K562 (cell line): ENCODE measurements at regions not wholly inside any gene's neighbourhood (a gene's known extent, or its start where the extent isn't known, plus 50 kb on each side); places are given as distances from the start of the nearest gene placed in this dataset.

Source experiments
- ATAC-seq: fragments of 200-7000 bp; cut with Tn5 transposase; 3 replicates; pipeline ENCODE4 v1.9.1; 2020; ENCODE audit warnings: moderate library complexity
- BruUV-seq: library from RNA; stranded (reverse); fragments of 400-500 nt; replicated peaks from 2 replicates; lab custom pipeline; 2021; lab: Mats Ljungman, UMichigan
- CTCF ChIA-PET: fragments of 300-600 bp; formaldehyde crosslinking; extraction: SDS; loops from one replicate; lab custom pipeline; 2021; ENCODE audit warnings: low intra/inter-chr PET ratio; lab: Yijun Ruan, JAX
- POLR2A ChIA-PET: fragments of 300-600, 350-650 bp; sonication (Branson Sonifier 250); formaldehyde crosslinking; extraction: SDS; loops from one replicate; lab custom pipeline; 2021; ENCODE audit warnings: antibody characterized with exemption, inconsistent platforms; lab: Yijun Ruan, JAX
- DNase-seq, 4 experiments: peaks; one replicate each; pipeline versions ENCODE4 v3.0.0 to v3.0.0-alpha.2; 2011 to 2018; ENCODE audit warnings: low spot score in 3 of 4, mixed read lengths in 3 of 4; ENCODE audit errors: extremely low read depth in 1 of 4
- FAIRE-seq: peaks from 2 replicates; lab custom pipeline; 2011; peaks lifted over from hg19 to GRCh38; lab: Jason Lieb, UNC
- H2AFZ ChIP-seq: 2 replicates; pipeline ENCODE4 v1.6.0; 2011; ENCODE audit warnings: low read depth, low read length, control low read depth, inconsistent platforms
- H3K27ac ChIP-seq: fragments of 200-600 bp; 3 replicates; pipeline ENCODE4 v1.8.0; 2011; ENCODE audit warnings: low read depth, mild to moderate bottlenecking, control low read depth, inconsistent platforms, low read length, moderate library complexity, mixed read lengths; ENCODE audit errors: extremely low read depth
- H3K27me3 ChIP-seq, 2 experiments: fragments of 300-600 bp in 1 of 2; 2 replicates in 1 of 2; 3 replicates in 1 of 2; pipeline versions ENCODE4 v1.6.0 to v1.8.0; 2011; ENCODE audit warnings: inconsistent platforms in 2 of 2, low read length in 2 of 2, mild to moderate bottlenecking in 1 of 2, mixed read lengths in 1 of 2, moderate library complexity in 1 of 2; ENCODE audit not compliant: control insufficient read depth in 2 of 2, insufficient read depth in 2 of 2
- H3K36me3 ChIP-seq: fragments of 300-600 bp; 3 replicates; pipeline ENCODE4 v1.8.0; 2011; ENCODE audit warnings: mild to moderate bottlenecking, low read length, inconsistent platforms; ENCODE audit not compliant: control insufficient read depth, insufficient read depth
- H3K4me1 ChIP-seq, 2 experiments: fragments of 200-600 bp in 1 of 2; replicated peaks in 1 of 2; 2 replicates in 1 of 2; 3 replicates in 1 of 2; pipeline versions ENCODE4 v1.5.1 to v1.8.0; 2011; ENCODE audit warnings: inconsistent platforms in 2 of 2, low read length in 2 of 2, mild to moderate bottlenecking in 1 of 2, mixed read lengths in 1 of 2, moderate library complexity in 1 of 2; ENCODE audit not compliant: control insufficient read depth in 2 of 2, insufficient read depth in 2 of 2
- H3K4me2 ChIP-seq: 2 replicates; pipeline ENCODE4 v1.6.1; 2011; ENCODE audit warnings: low read length, control low read depth, inconsistent platforms, mixed read lengths; ENCODE audit not compliant: insufficient read depth
- H3K4me3 ChIP-seq: fragments of 200-600 bp; sonication (generic), shearing (Covaris generic); 2 replicates; pipeline ENCODE4 v1.5.1; 2016; ENCODE audit warnings: control low read depth, inconsistent platforms
- H3K79me2 ChIP-seq: fragments of 200-600 bp; 3 replicates; pipeline ENCODE4 v1.8.0; 2011; ENCODE audit warnings: low read length, inconsistent platforms; ENCODE audit not compliant: control insufficient read depth, insufficient read depth
- H3K9ac ChIP-seq, 2 experiments: 2 replicates each; pipeline versions ENCODE4 v1.6.0 to v1.6.1; 2011; ENCODE audit warnings: low read depth in 2 of 2, low read length in 2 of 2, control low read depth in 1 of 2, inconsistent platforms in 1 of 2, mild to moderate bottlenecking in 1 of 2, mixed read lengths in 1 of 2; ENCODE audit not compliant: insufficient read depth in 1 of 2
- H3K9me1 ChIP-seq: one replicate; pipeline ENCODE4 v1.6.0; 2011; ENCODE audit warnings: inconsistent platforms, mild to moderate bottlenecking, low read length, moderate library complexity; ENCODE audit not compliant: control insufficient read depth, insufficient read depth
- H3K9me3 ChIP-seq: replicated peaks from 2 replicates; pipeline ENCODE4 v1.5.1; 2011; ENCODE audit warnings: low read depth, low read length, inconsistent platforms; ENCODE audit not compliant: control insufficient read depth, insufficient read depth
- H4K20me1 ChIP-seq: replicated peaks from 2 replicates; pipeline ENCODE4 v1.6.1; 2011; ENCODE audit warnings: low read length, inconsistent platforms, mixed read lengths; ENCODE audit not compliant: control insufficient read depth, insufficient read depth
- DEAF1 ChIP-seq: fragments of 450-650 bp; formaldehyde crosslinking; IDR thresholded peaks from 2 replicates; pipeline ENCODE4 v1.4.0; 2020; ENCODE audit warnings: mild to moderate bottlenecking, moderate library complexity
- ESRRB ChIP-seq: fragments of 250-450 bp; sonication (Bioruptor Pico); IDR thresholded peaks from 2 replicates; pipeline ENCODE4 v1.5.0; 2020; ENCODE audit warnings: mild to moderate bottlenecking, moderate library complexity, borderline replicate concordance
- HMBOX1 ChIP-seq: sonication (generic); IDR thresholded peaks from 2 replicates; pipeline ENCODE4 v1.6.1; 2016
- IRF1 ChIP-seq: sonication (generic); formaldehyde crosslinking; IDR thresholded peaks from 2 replicates; pipeline ENCODE4 v1.8.0; 2022; ENCODE audit warnings: missing genetic modification reagents, mild to moderate bottlenecking, borderline replicate concordance
- KDM4B ChIP-seq, 2 experiments: fragments of 450-650 bp in 1 of 2; sonication (generic) in 1 of 2; IDR thresholded peaks; 2 replicates each; pipeline ENCODE4 v1.6.1; 2016 to 2017; ENCODE audit warnings: borderline replicate concordance in 2 of 2, antibody characterized with exemption in 1 of 2, low read depth in 1 of 2, mild to moderate bottlenecking in 1 of 2
- NFYB ChIP-seq: IDR thresholded peaks from 2 replicates; pipeline ENCODE4 v1.6.1; 2011; ENCODE audit warnings: mild to moderate bottlenecking, moderate library complexity; ENCODE audit not compliant: insufficient read length; ENCODE audit errors: extremely low read depth
- POLR2A ChIP-seq: fragments of 450-650 bp; conservative IDR thresholded peaks from 2 replicates; pipeline ENCODE4 v1.6.1; 2016
- RBFOX2 ChIP-seq: fragments of 200-400 bp; formaldehyde crosslinking; IDR thresholded peaks from 2 replicates; pipeline ENCODE4 v1.6.1; 2017; ENCODE audit warnings: low read depth, mild to moderate bottlenecking, low read length, moderate library complexity
- SP1 ChIP-seq: sonication (generic); formaldehyde crosslinking; IDR thresholded peaks from 2 replicates; pipeline ENCODE4 v1.8.1; 2022; ENCODE audit warnings: mild to moderate bottlenecking, missing genetic modification reagents
- TCF3 ChIP-seq: sonication (generic); formaldehyde crosslinking; IDR thresholded peaks from 2 replicates; pipeline ENCODE4 v1.4.0; 2020; ENCODE audit warnings: mild to moderate bottlenecking, missing genetic modification reagents
- ZNF408 ChIP-seq: fragments of 250-450 bp; sonication (Bioruptor Pico); IDR thresholded peaks from 2 replicates; pipeline ENCODE4 v1.4.0; 2020; ENCODE audit warnings: low read depth, mild to moderate bottlenecking, moderate library complexity
- ZNF431 ChIP-seq: sonication (generic); formaldehyde crosslinking; IDR thresholded peaks from 2 replicates; pipeline ENCODE4 v1.8.0; 2022; ENCODE audit warnings: mild to moderate bottlenecking, missing genetic modification reagents
- ZNF512 ChIP-seq: IDR thresholded peaks from 2 replicates; pipeline ENCODE4 v1.6.1; 2016; ENCODE audit warnings: missing genetic modification characterization, missing compliant biosample characterization
- WGBS: fragments of 100-300 bp; shearing (Covaris generic); methylation state at CpG from one replicate; pipeline ENCODE4 v1.1.6; 2016; ENCODE audit warnings: low coverage, mixed read lengths; ENCODE audit not compliant: insufficient coverage; ENCODE audit errors: missing lambda C conversion rate; 5-methylcytosine and 5-hydroxymethylcytosine counted together
- in situ Hi-C: fragments of 300-500 bp; cut with MboI; formaldehyde crosslinking; loops from 4 replicates; pipeline ENCODE4 v1.15.0; 2018; ENCODE audit warnings: inconsistent platforms, mixed read lengths
- intact Hi-C: fragments of 100-400 bp; cut with micrococcal nuclease; formaldehyde crosslinking; loops from 2 replicates; pipeline ENCODE4 v1.14.2; 2022

- Histone ChIP-seq H4K20me1 (no peaks in the 10 kb centered on the region), H3K79me2 (no peaks in the 10 kb centered on the region), H3K4me2 (no peak overlapping the region), H3K4me1 (no peaks in the 10 kb centered on the region), H3K9ac (no peak overlapping the region), H3K9me1 (no peaks in the 10 kb centered on the region), H3K9me3 (no peaks in the 10 kb centered on the region), H3K4me3 (no peak overlapping the region), H3K27me3 (no peaks in the 10 kb centered on the region), H3K27ac (no peak overlapping the region), H2AFZ (no peak overlapping the region), H3K36me3 (no peaks in the 10 kb centered on the region)
- intact Hi-C loops: no loop called here
- POLR2A ChIA-PET: no interaction called here
- no TSS peak for BruUV-seq
- DNase-seq (no peak), ATAC-seq (no peak), FAIRE-seq (no peak)
- 0% methylated on average over 2 of the region's 2 CpGs for WGBS
- CTCF ChIA-PET: no interaction called here
- in situ Hi-C loops: no loop called here
- TF ChIP-seq ZNF431 (CRISPR knock-in tag): no peak
- no peak for TF ChIP-seq TCF3
- no peak for TF ChIP-seq HMBOX1
- no peak for TF ChIP-seq KDM4B (IDR thresholded peaks at IDR 0.05; ENCODE audit: borderline replicate concordance in 2 of 2, low read depth in 1 of 2)
- no peak for TF ChIP-seq ESRRB
Observed at GRCh38 chr3:102348904-102349303, 85.9 kb upstream of the ZPLD1 start.

GRCh38 chr3:102353148-102353547, 81.7 kb upstream of the ZPLD1 start:
- Histone ChIP-seq H3K9me1 (no peaks in the 10 kb centered on the region), H3K4me1 (no peaks in the 10 kb centered on the region), H3K4me3 (no peak overlapping the region), H3K9me3 (no peaks in the 10 kb centered on the region), H3K79me2 (no peaks in the 10 kb centered on the region), H3K27me3 (no peaks in the 10 kb centered on the region), H4K20me1 (no peaks in the 10 kb centered on the region), H3K36me3 (no peaks in the 10 kb centered on the region), H2AFZ (no peak overlapping the region), H3K4me2 (no peak overlapping the region), H3K27ac (no peak overlapping the region), H3K9ac (no peak overlapping the region)
- ChIA-PET CTCF (no interaction called here), POLR2A (no interaction called here)
- DNase-seq (no peak), FAIRE-seq (no peak), ATAC-seq (no peak)
- no TSS peak for BruUV-seq
- in situ Hi-C loops (no loop called here), intact Hi-C loops (no loop called here)
- 2% methylated on average over 4 of the region's 4 CpGs for WGBS
- TF ChIP-seq POLR2A: no peak
- no peak for TF ChIP-seq IRF1 (CRISPR knock-in tag)
- no peak for TF ChIP-seq ZNF408 (CRISPR knock-in tag)
- no peak for TF ChIP-seq SP1 (CRISPR knock-in tag)
- no peak for TF ChIP-seq ZNF512 (tag)
- TF ChIP-seq RBFOX2: no peak
- TF ChIP-seq DEAF1 (CRISPR knock-in tag): no peak
- TF ChIP-seq NFYB: no peak
